HG03460 (cell line): ENCODE measurements at regions not wholly inside any gene's neighbourhood (a gene's known extent, or its start where the extent isn't known, plus 50 kb on each side); places are given as distances from the start of the nearest gene placed in this dataset.

Experiments used
- ATAC-seq: cut with Tn5 transposase; IDR thresholded peaks from one replicate; pipeline ENCODE4 v1.9.1; 2021; ENCODE audit not compliant: unreplicated experiment

GRCh38 chr9:8095672-8096086 lies 296.1 kb upstream of the DMAC1 start:
- no peak for ATAC-seq

GRCh38 chr9:8088477-8088876 lies 288.9 kb upstream of the DMAC1 start:
- no peak for ATAC-seq

DNA sequence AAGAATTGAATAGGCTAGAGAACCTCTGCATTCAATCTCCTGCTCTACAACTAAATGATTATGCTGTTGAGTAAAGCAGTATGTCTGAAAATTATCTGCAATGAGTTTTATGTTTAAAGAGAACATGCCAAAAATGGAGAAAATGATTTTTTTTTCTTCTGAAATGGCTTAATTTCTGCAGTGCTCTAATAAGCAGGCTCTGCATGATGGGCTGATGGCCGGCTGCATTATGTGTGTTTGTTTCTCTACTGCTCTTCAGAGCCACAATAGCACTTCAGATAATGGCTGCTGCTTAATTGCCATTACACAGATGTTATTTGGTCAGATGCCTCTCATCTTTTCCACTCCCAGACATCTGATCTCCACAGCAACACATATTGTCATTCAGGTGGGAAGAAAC lies 286.4 kb upstream of the DMAC1 start:
- no peak for ATAC-seq

GRCh38 chr9:8078641-8079140 lies 279.1 kb upstream of the DMAC1 start:
- no peak for ATAC-seq

GRCh38 chr9:8074713-8075286 lies 275.2 kb upstream of the DMAC1 start:
- no peak for ATAC-seq

- ATAC-seq, result no peak
Observed at GRCh38 chr9:8071445-8071798, 271.8 kb upstream of the DMAC1 start.

DNA sequence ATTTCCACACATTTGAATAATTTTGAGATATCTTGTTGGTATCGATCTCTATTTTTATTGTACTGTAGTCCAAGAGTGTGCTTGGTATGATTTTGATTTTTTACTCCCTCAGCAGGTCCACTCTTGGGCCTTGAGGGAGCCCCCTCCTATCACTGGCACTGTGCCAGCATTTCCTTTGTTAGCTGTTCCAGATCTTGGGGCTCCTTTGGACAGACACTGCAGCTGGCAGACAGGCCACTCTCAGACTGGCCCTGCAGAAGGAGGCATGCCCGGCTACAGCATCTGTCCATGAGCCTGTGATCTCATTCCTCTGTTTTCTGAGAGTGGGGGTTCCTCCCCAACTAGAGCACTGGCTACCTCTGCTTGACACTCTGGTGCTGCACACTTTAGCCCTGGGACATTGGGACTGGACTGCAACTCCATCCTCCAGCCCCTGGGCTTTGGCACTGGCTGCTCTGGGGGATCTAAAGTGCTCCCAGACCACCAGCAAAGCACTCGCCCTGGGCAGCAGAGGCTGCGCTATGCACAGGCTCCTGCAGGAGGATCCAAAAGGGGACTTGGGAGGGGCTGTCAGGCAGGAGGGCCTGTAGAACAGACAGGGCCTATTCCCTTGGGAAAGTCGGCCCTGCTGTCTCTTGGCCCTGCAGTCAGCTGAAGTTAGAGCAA lies 271.3 kb upstream of the DMAC1 start:
- ATAC-seq, result no peak

GRCh38 chr9:8062459-8062858 lies 262.9 kb upstream of the DMAC1 start:
- ATAC-seq, result no peak

- ATAC-seq, result no peak
Observed at GRCh38 chr9:8053501-8053900, 253.9 kb upstream of the DMAC1 start.

DNA sequence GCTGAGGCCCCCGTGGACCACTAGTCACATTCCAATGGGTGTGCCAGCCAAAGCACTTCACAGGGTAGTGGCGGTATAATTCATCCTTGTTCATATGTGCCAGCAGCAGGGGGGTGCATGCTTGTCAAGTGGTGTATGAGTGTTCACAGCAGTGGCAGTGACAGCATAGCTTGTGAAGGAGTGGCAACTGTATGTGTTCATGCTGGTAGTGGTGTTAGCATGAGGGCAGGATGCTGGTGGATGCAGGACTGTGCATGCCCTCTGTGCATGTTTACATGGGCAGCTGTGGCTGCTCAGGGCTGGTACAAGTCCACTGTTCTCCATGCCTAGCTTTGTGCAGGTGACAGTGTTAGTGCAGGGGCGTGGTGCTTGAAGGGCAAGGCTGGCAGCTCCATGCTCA lies 253.4 kb upstream of the DMAC1 start:
- ATAC-seq, result no peak

DNA sequence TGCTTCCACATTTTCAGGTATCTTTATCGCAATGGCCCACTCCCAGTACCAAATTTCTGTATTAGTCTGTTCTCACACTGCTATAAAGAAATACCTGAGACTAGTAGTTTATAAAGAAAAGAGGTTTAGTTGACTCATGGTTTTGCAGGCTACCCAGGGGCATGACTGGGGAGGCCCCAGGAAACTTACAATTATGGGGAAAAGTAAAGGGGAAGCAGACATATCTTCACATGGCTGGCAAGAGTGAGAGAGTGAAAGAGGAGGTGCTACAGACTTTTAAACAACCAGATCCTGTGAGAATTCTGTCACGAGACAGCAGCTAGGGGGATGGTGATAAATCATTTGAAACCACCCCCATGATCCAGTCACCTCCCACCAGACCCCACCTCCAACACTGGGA lies 238.2 kb upstream of the DMAC1 start:
- ATAC-seq, result no peak

DNA sequence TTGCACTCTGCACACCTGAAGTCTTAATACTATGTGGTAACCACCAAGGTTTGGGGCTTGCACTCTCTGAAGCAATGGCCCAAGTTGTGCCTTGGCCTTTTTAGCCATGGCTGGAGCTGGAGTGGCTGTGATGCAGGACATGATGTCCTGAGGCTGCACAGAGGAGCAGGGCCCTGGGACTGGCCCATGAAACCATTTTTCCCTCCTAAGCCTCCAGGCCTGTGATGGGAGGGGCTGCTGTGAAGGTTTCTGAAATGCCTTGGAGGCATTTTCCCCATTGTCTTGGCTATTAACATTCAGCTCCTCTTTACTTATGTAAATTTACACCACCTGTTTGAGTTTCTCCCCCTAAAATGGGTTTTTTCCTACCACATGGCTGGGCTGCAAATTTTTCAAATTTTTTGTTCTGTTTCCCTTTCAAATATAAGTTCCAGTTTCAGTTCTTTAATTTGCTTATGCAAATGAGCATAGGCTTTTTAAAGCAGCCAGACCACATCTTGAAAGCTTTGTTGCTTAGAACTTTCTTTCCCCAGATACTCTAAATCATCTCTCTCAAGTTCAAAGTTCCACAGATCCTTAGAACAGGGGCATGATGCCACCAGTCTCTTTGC lies 237.4 kb upstream of the DMAC1 start:
- ATAC-seq, result no peak

GRCh38 chr9:8033794-8034193 lies 234.2 kb upstream of the DMAC1 start:
- ATAC-seq, result no peak

DNA sequence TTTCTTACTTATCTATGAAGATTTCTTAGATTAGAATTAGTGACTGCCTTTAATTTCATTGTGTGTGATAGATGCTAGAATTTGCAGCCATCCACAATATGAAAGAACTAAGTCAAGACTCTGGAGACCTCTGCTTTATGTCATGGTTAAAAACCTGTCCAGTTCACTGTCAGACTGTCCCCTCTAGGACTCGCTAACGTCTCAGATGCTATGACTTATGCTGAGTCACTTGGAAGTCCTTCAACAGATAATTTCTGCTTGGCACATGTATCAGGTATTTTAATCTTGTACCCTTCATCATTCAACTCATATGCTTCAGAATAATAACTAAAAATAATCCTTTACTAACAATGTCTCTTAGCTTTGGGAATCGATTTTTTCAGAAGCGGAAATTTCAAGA lies 230.5 kb upstream of the DMAC1 start:
- no peak for ATAC-seq

DNA sequence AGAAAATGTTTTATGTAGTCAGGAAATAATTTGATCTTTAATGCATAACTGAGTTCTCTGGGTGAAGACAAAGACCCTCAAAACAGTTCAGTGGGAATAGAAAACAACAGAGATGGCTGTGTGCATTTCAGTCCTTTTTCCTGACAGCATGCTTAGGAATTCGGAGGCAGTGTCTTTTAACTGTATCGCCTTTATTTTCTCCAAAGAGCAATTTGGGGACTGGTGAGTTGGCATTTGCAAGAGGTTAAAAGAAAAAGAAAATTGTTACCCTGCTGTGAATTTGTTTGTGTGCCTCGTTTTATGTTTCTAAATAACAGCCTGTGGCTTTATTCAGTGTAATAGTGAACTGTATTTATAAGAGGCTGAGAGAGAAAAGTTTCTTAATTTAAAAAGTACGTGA lies 227.8 kb upstream of the DMAC1 start:
- no peak for ATAC-seq

DNA sequence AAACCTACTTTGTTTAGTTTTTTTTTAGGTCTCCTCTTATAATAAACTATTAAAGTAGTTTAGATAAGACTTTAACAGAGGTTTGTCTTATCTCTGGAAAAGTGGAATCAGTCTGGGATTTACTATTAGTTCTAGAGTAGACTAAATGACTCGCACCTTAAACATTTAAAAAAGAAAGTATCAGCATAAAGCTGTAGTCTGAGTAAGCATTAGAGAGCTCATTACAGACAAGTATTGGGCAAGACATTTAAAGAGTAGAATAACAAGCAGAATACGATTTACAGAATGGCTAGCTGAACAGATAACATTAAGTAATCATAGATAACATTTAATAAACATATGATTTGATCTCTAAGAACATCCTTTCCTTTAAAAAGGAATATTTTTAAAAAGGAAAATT lies 226.0 kb upstream of the DMAC1 start:
- ATAC-seq, result no peak

DNA sequence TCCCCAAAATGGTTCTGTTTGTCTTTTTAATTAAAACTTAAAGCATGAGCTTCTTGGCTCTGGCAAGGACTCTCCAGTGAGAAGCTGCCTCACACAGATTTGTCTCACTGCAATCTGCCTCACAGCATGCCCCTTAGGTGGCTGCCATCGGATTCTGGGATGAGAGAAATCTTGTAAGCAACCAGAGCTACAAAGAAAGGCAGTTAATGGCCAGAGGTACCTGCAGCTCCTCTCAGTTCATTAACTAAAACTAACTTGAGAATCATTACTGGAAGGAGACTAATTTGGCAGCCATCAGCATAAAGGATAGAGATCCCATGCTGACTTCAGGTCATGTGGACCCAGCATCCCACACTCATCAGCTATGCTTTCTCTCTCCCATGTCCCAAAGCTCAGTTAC lies 220.6 kb upstream of the DMAC1 start:
- no peak for ATAC-seq

DNA sequence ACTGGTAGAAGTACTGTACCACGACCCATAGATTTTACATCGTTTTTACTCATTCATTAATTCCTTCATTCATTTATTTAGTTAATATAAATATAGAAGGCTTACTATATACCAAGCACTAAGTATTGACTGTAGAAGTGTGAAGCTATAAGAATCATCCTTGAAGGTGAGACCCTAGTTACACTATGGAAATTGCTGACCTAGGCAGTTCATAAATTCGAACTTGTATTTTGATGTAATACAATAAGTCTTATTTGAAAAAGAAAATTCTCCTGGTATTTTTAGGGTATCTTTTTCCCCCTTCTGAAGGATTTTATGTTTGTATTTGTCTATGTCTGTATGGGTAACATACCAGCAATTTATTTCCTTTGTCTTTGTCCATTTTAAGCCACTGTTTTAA lies 220.1 kb upstream of the DMAC1 start:
- ATAC-seq, result no peak

DNA sequence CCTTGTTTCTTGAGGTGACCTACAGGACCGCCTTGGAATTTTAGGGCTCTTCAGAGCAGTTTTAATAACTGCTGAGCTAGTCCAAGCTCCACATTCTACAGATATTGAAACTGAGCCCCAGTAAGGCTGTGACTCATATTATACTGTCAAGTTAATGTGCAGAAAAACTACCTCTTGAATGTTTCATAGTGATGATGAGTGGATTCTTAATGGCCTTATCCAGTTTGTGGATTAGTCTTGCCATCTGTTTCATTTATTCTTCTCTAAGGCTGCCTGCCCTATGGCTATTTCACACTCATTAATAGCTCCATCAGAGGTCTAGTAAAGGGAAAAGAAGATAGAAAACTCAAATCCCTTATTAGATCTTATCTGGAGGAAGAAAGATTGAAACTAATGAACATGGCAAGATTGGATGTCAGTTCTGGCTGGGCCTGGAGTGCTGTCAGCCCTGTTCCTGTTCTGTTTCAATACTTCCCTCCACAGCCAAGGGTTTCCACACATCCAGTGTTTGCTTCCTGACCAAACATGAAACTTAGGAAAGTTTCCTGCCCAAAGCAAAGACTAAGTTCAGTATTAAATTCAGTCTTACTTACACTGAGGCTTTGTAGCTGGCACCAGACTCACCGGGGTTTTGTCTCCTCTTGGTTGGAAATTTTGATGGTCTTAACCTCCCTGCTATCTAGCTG lies 215.6 kb upstream of the DMAC1 start:
- ATAC-seq, result no peak

GRCh38 chr9:8012986-8013385 lies 213.4 kb upstream of the DMAC1 start:
- ATAC-seq, result no peak

GRCh38 chr9:8011974-8012373 lies 212.4 kb upstream of the DMAC1 start:
- no peak for ATAC-seq

- ATAC-seq, result no peak
Observed at GRCh38 chr9:7996558-7996957, 197.0 kb upstream of the DMAC1 start.
